HuH-7 (cell line): ENCODE measurements at regions not wholly inside any gene's neighbourhood (a gene's known extent, or its start where the extent isn't known, plus 50 kb on each side); places are given as distances from the start of the nearest gene placed in this dataset.

Source experiments
- DNase-seq: peaks from one replicate; pipeline ENCODE4 v3.0.0; 2011; ENCODE audit warnings: low spot score

DNA sequence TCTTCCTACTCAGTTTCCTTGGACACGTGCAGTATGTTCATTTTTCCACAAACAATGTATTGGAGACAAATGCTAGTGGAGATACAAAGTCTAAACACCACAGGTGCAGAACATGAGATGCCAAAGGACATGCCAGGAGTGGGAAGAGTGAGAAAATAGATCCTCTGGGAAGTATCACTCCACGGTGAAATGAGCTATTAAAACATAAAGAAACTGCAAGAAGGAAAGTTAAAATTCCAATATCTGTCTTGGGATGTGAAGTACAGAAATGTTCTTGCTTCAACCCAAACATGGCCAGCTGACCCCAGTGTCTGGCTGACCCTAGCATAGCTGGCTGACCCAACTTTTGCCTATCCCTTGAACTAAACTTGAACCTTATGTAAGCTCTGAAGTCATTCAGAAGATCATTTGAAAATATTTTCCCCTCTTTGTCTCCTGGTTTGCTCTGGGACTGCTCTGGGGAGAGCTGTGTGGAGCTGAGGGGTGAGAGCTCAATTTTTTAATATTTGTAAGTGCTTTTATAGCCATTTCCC is 59.5 kb downstream of the FZD1 start:
- DNase-seq, result no peak

DNA sequence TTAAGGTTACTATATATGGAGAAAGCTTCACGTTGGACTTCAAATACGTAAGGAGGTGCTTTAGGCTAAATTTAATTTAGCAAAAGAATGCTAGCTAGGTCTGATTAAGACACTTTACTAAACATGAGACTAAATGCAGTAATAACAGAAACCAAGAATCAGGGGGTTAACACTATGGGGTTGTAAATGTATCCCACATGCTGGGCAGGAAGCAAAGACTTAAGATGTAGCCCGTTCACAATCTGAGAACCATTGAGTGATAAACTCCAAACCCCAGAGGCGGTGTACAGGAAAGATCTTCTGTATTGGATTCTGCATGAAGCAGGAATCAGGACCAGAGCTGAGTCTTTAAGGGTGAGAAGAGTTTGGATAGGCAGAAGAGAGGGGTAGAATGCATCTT is 60.4 kb downstream of the FZD1 start:
- DNase-seq, result no peak

DNA sequence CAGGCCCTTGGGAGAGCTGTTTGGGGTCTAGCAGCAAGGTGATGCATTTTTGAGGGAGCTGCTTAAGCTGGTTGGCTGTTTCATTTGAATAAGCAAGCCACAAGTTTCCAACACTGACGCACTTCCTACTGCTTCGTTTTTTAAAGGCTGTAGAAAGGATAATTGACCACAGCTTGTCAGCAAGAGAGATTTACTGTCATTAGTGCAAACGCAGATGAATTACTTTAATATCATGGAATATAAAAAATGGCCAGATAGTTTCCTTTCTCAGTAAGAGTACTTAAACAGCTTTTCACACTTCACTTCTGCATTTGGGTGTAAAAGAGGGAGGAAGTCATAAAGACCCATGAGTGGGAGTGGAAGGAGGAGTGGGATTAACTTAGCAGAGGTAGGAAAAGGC is 61.5 kb downstream of the FZD1 start:
- no peak for DNase-seq

DNA sequence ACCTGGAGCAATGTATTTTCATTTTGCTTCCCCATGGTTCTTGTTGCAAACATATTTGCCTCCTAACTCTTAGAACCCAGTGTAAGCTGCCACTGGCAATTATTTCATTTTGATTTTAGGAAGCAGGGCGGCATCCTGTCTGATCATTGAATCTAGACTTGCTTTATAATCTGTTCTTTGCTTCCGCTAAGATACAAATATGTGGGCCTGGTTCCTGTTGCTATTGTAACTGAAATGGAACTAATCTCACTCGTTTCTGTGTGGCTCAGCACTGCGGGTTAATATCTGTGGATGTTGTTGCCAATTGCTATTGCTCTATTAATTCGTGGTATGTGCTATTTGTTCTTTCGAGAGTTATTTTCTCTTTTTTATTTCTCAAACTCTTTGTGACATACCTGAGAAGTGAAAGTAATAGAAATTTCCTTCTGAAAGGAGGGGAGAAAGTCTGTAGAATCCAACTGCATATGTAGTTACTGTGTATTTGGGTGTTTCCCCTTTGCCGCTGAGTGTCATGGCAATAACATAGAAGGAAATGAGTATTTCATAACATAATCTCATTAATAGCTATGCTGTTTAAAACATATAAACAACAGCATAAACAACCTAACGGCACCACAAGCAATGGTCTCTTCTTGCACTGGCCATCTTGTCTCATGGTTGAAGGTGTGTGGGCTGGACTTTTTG is 62.4 kb downstream of the FZD1 start:
- DNase-seq, result no peak

DNA sequence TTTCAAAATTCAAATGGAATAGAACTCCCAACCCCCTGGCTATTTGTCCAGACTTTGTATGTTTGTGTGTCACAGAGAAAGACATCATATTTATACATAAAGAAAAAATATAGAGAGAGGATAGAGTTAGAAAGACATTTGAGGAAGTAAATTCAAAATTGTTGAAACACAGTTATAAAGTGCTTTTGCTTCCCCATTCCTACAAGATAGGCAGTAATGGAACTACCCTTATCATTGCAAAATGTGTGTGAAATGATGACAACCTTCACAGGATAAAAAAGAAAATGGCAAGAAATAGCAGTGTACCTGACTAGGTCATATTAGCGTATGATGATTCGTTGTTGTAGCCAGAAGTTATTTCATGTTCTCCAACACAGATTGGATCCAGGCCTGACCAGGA is 63.1 kb downstream of the FZD1 start:
- DNase-seq, result no peak

DNA sequence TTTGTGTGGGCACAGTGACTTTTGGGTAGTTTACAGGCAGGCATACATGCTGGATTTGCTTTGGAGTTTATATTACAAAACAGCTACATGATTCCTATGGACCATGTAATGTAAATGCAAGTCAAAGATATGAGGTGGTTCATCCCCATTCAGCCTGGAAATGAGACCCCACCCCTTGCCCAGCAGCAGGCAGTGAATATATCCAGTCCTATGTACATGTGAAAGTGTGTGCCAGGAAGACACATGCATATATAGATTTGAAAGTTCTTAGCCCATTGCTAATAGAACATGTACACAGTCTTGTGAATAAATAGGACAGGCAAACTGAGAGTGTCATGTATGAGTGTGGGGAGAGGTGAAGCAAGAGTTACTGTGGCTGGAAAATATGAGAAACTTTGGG is 65.3 kb downstream of the FZD1 start:
- DNase-seq, result no peak

DNA sequence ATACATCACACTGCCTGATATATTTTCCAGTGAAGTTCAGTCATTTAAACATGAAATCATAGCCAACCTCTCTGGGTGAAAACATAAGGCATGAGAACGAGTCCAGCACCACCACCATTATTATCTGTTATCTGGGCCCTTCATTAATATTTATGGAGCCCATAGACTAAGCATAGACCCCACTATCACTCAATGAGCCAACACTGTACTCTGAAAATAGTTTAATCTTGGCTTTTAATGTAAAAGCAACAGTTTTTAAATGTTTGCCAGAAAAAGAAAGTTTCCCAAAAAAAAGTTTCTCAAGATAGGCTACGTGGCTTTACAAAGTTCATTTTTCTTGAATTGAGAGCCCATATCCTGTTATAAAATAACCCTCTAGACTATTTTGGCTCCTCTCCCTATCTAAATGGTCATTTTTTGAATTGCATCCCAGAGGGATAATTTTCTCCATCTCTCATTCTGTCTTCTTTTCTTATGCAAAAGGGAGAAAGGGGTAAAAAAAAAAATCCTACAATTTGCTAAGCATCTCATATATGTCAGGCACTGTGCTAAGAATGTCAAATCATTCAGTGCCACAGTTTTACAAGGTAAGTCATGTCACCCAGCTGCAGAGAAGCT is 66.1 kb downstream of the FZD1 start:
- no peak for DNase-seq

DNA sequence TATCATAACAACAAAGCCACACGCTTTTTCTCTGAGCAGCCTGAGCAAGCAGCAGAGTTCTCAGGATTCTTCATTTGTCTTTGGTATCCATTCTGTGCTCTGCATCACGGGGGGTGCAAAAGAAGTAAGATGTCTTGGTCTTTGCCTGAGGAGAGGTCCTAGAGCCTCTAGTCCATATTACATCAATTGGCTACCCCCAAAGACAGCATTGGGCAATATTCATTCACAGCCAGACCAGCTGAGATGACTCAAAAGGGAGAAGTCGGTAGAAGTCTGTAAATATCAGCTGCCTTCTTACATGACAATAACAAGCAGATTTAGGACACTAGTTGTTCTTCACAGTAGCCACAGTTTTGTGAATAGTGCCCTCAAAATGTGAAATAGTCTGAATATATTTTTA is 66.6 kb downstream of the FZD1 start:
- no peak for DNase-seq

DNA sequence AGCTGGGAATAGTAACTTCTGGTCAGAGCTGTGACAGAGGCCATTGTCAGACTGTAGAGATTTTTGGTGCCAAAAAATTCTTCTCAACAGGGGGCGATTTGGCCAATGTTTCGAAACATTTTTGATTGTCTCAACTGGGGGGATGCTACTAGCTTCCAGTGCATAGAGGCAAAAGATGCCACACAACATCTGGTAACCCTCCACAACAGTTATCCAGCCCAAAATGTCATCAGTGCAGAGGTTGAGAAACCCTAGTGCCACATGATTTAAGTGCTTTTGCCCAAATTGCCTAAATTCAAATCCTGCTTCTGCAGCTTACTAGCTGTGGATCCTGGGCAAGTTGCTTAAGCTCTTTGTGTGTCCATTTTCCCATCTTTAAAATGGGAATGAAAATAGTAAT is 71.9 kb downstream of the FZD1 start:
- DNase-seq, result no peak

DNA sequence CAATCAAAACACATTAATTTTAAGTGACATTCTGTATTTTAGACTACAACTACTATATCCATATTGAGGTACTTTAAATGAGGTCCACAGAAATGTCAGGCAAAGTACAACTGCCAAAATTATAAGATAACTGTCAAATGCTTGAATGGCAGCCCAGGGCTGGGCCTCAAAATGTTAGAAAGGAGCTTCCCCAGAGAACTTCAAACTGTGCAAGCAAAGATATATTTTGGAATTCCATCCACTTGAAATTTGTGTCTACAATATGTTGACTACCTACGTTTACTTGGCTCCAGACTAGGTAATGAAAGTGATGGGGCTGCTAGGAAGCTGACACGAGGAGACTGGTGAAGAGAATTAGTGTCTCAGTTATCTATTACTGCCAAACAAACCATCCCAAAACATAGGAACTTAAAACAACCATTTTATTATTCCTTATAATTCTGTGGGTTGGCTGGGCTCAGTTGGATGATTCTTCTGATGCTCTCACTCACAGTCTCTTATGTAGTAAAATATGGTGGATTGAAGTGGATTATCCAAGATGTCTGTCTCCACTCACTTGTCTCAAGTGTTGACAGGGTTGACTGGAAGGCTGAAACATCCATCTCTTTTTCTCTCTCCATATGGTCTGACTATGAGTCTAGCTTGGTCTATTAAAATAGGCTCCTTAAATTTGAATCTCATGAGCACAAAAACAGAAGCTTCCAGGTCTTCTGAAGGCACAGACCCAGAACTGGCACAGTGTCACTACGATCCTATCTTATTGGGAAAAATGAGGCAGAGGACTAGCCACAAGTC is 74.2 kb downstream of the FZD1 start:
- no peak for DNase-seq

DNA sequence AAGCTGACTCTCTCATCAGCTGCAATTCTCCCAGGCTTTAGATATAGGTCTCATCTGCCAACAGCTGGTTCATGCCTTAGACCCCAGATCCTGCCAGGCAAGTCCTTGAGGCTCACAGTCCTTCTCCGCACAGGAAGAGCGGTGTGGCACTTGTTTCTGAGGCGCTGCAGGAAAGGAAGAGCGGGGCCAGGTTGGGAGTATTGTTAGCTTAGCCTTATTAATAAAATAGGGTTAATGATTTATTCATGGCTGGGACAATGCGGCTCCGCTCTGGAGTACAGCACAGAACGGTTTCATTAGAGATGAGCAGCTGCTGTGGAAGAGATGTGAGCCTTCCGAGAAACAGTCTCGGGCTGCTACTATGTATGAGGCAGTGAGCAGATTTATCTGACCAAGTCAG is 78.1 kb downstream of the FZD1 start:
- DNase-seq, result no peak

DNA sequence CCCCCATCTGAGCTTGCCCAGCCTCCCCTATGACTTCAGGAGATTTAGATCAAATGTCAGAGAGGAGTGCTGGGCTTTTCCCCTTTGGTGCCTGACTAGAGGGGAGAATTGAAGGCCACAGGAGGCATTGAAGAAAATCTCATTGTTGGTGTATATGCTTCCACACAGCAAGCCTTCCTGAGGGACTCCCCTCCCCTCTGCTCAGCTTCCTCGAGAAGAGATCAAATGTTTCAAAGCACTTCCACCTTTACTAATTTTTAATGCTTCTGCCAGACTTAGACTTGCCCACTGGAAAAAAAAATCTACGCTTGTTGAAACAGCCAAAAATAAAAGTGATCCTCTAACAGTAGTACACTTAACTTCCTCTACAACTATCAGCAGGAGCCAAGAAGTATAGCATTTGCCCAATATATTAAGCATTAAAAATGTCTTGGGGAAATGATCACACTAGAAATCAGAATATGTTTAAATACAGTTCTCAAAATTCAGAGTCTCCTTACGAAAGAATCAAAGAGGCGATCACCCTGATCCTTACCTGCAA is 79.3 kb downstream of the FZD1 start:
- DNase-seq, result no peak

DNA sequence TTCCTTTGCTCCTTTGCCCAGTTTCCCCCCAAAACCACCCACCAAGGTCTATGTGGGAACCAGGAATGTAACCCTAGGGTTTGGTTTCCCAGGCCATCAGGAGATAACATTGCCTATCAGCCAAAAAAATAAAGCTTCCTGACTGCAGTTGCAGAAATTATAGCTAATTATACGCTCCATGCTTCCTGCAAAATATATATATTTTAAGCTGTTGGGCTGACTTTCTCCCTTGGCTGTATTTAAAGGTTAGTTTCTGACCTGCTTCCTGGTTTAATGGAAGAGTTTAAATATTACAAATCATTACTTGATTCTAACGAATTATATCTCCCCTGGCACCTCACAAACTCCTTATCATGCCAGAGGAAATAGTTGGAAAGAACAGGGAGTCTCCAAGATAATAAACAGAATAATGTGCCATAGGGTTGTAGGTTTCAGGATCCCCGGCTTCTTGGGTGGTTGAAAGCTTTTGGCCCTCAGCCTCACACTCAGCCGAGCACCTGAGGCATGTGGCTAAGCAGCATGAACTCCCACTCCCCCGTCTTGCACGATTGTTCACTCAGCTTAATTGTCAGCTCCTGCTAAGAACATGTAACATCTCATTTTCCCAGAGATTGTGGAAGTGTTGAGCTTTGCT is 79.9 kb downstream of the FZD1 start:
- DNase-seq, result no peak

DNA sequence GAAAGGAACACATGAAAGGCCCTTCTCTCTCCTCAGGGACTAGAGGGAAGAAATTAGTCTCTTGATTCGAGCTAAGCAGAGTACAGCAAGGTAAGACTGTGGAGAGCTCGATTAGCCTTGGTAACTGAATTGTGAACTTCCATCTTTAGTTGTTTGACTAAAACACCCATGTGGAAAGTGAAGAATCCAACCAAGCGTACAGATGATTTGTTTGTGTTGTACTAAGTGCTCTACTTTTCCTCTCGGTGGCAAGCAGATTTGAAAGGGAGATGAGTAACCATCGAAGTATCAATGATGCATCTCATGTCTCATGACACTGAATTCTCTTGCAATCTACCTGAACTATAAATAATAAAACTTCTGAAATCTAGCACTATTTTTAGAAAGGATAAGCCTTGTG is 80.7 kb downstream of the FZD1 start:
- DNase-seq, result no peak

DNA sequence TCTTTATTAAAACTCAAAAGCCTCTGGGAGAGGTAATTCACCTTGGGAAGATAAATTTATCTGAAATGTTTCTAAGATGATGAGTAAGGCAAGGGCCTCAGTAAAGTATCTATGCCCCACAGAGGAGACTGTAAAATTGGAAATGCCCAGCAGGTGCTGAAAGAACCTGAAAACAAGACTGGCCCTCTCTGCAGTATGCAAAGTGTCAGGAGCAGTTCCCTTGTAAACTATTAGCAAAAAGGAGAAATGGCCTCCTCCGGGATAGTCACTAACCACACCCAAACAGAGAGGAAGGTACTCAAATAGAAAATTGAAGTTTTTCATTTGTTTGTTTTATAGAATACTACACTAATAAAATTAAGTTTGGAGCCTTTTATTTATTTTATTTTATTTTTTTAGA is 81.2 kb downstream of the FZD1 start:
- no peak for DNase-seq

DNA sequence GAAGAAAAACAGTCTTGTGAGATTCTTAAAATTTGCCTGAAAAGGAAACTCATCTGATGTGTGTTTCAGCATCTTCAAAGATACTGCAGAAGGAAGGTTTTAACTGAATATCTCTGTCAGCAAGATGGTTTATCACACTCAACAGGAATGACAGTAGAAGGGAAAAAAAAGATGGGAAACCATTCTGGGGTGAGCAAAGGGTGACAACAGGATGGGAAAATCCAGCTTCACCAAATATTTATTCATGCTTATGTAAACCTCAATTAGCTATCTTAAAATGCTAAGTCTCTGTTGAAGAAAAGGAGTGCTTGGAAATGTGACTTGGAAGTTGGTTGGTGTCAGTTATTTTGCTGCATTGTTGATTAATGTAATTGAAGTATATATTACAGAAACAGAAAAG is 82.2 kb downstream of the FZD1 start:
- DNase-seq, result no peak

DNA sequence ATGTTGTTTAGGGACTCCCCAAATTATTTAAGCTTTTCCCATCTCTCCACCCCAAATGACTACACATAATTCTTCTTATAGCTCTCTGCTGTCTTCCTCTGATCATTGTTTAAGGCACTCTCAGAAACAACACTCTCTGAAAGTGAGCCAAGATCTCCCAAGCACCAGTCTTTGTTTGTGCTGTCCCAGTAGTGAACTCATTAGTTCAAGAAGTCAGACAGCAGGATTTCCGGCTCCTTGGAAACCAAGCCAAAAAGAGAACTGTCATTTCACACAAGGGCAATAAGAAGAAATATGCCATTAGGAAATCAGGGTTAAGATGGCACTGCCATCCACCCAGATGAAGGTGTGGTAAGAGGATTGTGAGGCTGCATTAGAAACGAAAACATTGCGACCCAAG is 83.1 kb downstream of the FZD1 start:
- no peak for DNase-seq

DNA sequence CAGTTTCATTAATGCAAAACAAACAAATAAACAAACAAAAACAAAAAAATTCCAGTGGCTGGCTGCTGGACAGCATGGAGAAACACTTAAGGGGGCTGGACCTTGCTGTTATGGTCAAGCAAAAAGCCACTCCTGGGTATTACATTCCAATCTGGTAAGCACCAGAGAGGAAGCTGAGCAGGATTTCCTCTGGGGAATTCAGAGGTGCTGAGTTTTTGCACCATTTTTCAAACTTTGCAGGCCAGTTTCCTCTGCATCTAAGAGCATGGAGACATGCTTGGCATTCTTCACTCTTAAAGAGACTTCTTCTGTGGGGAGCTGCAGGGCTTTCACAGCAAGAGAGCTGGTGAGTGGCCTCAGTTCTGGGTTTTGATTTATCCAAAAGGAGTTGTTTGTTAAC is 84.5 kb downstream of the FZD1 start:
- DNase-seq, result no peak

DNA sequence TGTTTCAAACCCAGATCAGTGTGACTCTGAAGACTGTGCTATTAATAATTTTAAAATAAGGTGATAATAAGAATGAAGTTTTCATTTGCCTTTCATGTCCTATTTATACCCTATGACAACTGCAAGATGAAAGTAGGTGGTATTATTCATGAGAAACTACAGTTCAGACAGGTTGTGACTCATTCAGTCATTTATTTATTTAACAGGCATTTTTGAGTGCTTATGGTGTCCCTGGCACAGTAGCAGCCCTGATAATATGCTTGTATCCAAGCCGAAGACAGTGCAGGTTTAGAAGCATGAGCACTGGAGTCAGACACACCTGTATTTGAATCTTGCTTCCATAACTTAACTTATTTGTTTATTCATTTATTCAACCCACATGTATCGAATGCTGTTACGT is 87.1 kb downstream of the FZD1 start:
- DNase-seq, result no peak

DNA sequence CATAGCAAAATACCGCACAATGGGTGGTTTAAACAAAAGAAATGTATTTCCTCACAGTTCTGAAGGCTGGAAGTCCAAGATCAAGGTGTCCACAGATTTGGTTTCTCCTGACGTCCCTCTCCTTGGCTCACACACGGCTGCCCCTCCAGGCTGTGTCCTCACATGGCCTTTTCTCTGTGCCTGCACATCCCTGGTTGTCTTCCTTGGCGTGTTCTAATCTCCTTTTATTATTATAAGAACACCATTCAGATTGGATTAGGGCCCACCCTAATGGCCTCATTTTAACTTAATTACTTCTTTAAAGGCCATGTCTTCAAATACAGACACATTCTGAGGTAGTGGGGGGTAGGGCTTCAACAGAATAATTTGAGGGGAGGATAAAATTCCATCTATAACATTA is 87.9 kb downstream of the FZD1 start:
- DNase-seq, result no peak

DNA sequence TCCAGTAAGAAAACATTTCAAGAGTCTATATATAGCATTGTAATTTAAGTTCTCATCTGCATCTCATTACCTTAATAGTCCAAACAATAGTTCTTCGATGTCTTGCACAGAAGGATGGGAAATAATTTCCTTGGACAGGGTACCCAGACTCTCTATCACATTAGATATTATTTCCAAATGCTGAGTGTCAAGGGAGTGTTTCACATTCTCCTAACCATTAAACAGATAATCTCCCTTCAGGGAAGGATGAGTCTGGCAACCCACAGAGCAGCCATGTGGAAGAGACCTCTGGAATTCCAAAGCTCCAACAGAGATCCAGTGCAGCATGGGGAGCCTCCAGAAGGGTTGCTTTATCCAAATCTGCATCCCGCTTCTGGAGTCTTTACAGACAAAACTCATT is 89.6 kb downstream of the FZD1 start:
- no peak for DNase-seq

DNA sequence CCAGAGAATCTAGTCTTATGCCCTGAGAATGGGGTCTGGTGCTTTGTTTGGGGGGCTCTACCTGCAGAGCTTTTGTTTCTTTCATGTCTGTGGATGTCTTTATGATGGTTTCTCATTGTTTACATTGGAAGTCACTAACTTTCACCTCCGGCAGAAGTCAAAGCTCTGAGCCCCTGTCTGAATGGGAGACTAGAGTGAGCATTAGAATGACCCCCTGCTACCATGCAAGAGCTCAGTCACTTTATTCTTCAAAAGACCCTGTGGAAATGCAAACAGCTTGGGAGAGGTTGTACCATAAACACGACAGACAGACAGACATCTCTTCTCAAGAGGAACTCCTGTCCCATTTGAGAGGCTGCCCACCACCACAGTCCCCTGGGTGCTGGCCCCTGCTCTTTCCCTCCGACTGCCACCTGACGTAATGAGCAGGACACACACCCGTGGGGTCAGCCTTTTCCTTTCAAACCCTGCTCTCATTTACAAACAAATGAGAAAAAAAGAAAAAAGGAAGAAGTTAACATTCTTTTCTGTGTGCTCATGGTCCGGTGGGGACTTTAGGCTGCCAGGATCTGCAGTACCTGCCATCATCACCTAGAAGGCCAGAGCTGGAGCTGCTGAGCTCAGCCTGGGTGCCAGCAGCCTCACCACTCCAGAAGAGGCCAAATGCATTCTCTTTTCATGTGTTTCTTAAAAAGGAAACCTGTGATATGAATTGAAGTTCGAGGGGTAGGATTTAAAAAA is 91.6 kb downstream of the FZD1 start:
- no peak for DNase-seq
